Tibial nerve (tissue), 4 donors: ENCODE measurements at regions not wholly inside any gene's neighbourhood (a gene's known extent, or its start where the extent isn't known, plus 50 kb on each side); places are given as distances from the start of the nearest gene placed in this dataset.

Source experiments
- DNase-seq, 2 donors: peaks; one replicate each; pipeline ENCODE4 v3.0.0-alpha.2; 2019; ENCODE audit warnings: low spot score in 2 of 2
- H3K27ac ChIP-seq, 4 donors: fragments of 200-600 bp; sonication (generic) in 3 of 4; one replicate each; pipeline ENCODE4 v1.5.1; 2017 to 2019; ENCODE audit warnings: mild to moderate bottlenecking in 1 of 4
- H3K27me3 ChIP-seq, 2 donors: fragments of 200-600 bp; sonication (generic) in 1 of 2; one replicate each; pipeline versions ENCODE4 v1.5.1 to v1.6.0; 2017 to 2019
- H3K36me3 ChIP-seq, 3 donors: fragments of 200-600 bp; sonication (generic); one replicate each; pipeline ENCODE4 v1.5.1; 2018 to 2019
- H3K4me1 ChIP-seq, 4 donors: fragments of 200-600 bp; sonication (generic) in 3 of 4; one replicate each; pipeline ENCODE4 v1.5.1; 2017 to 2019
- H3K4me3 ChIP-seq, 4 donors: fragments of 200-600 bp; sonication (generic) in 3 of 4; one replicate each; pipeline ENCODE4 v1.5.1; 2017 to 2019; ENCODE audit warnings: mild to moderate bottlenecking in 1 of 4, moderate library complexity in 1 of 4
- H3K9me3 ChIP-seq, 4 donors: fragments of 200-600 bp; sonication (generic) in 3 of 4; one replicate each; pipeline ENCODE4 v1.5.1; 2017 to 2019
- CTCF ChIP-seq, 5 experiments: fragments of 200-600 bp in 3 of 5; fragments of 450-650 bp in 2 of 5; sonication (generic) in 3 of 5; IDR thresholded peaks; one replicate each; pipeline ENCODE4 v1.5.1; 2016 to 2019; ENCODE audit warnings: antibody characterized with exemption in 5 of 5, mild to moderate bottlenecking in 3 of 5, moderate library complexity in 2 of 5
- EP300 ChIP-seq, 2 donors: sonication (generic); formaldehyde crosslinking; IDR thresholded peaks; one replicate each; pipeline ENCODE4 v1.6.1; 2017; ENCODE audit warnings: antibody characterized with exemption in 2 of 2, mild to moderate bottlenecking in 1 of 2
- POLR2A ChIP-seq, 2 donors: fragments of 450-650 bp; IDR thresholded peaks; one replicate each; pipeline ENCODE4 v1.6.1; 2017; ENCODE audit warnings: antibody characterized with exemption in 2 of 2, mild to moderate bottlenecking in 2 of 2, moderate library complexity in 2 of 2
- WGBS, 2 donors: methylation state at CpG; one replicate each; pipeline ENCODE4 v1.1.5; 2018; 5-methylcytosine and 5-hydroxymethylcytosine counted together

- Histone ChIP-seq H3K4me1 (no peaks in the 10 kb centered on the region), H3K27ac (no peak overlapping the region), H3K36me3 (no peaks in the 10 kb centered on the region), H3K9me3 (no peaks in the 10 kb centered on the region), H3K27me3 (no peaks in the 10 kb centered on the region), H3K4me3 (no peak overlapping the region)
- no peak for DNase-seq
- TF ChIP-seq POLR2A (IDR thresholded peaks at IDR 0.05) (no peak), CTCF (IDR thresholded peaks at IDR 0.05) (no peak), EP300 (IDR thresholded peaks at IDR 0.05) (no peak)
- 79 to 86% methylated on average over 1 of the region's 1 CpG for WGBS, 2 donors
These were observed 178.4 kb downstream of the ATOH1 start for GRCh38 chr4:94006932-94007331.

- WGBS, 2 donors = 62 to 75% methylated on average over 2 of the region's 2 CpGs
- H3K36me3 ChIP-seq = no peaks in the 10 kb centered on the region
- no peak overlapping the region for H3K27ac ChIP-seq
- no peak for DNase-seq
- no peaks in the 10 kb centered on the region for H3K9me3 ChIP-seq
- no peaks in the 10 kb centered on the region for H3K27me3 ChIP-seq
- H3K4me3 ChIP-seq = no peak overlapping the region
- no peak for TF ChIP-seq EP300 (IDR thresholded peaks at IDR 0.05)
- TF ChIP-seq CTCF (IDR thresholded peaks at IDR 0.05) = no peak
- no peak for TF ChIP-seq POLR2A (IDR thresholded peaks at IDR 0.05)
- no peaks in the 10 kb centered on the region for H3K4me1 ChIP-seq
These were observed 182.6 kb downstream of the ATOH1 start for GRCh38 chr4:94011190-94011589.

- WGBS, 2 donors = 85 to 89% methylated on average over 3 of the region's 3 CpGs
- Histone ChIP-seq H3K27ac (no peak overlapping the region), H3K27me3 (no peaks in the 10 kb centered on the region), H3K4me1 (no peaks in the 10 kb centered on the region), H3K9me3 (no peaks in the 10 kb centered on the region), H3K36me3 (no peaks in the 10 kb centered on the region), H3K4me3 (no peak overlapping the region)
- DNase-seq = no peak
- TF ChIP-seq EP300 (IDR thresholded peaks at IDR 0.05) = no peak
These were observed 186.1 kb downstream of the ATOH1 start for GRCh38 chr4:94014484-94015136.

DNA sequence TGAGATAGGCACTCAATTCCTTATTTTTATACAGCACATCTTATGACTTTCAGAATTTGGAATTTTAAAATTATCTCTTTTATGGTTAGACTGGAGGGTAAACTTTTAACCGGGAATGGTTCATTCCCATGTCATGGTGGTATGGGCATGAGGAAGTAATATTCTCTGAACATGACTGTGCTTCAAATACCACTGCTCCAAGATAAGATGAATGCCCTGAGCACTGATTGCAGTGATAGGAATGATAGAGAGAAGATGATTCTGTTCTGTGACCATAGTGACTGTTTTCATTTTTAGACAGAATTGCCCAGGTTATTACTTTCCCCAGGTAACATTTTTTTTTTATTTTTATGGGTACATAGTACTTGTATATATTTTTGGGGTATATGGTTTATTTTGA, 187.4 kb downstream of the ATOH1 start:
- Histone ChIP-seq H3K4me1 (no peaks in the 10 kb centered on the region), H3K27me3 (no peaks in the 10 kb centered on the region), H3K36me3 (no peaks in the 10 kb centered on the region), H3K9me3 (no peaks in the 10 kb centered on the region), H3K4me3 (no peak overlapping the region), H3K27ac (no peak overlapping the region)
- WGBS, 2 donors = 92 to 96% methylated on average over 1 of the region's 1 CpG
- TF ChIP-seq EP300 (IDR thresholded peaks at IDR 0.05) (no peak), CTCF (IDR thresholded peaks at IDR 0.05) (no peak), POLR2A (IDR thresholded peaks at IDR 0.05) (no peak)
- no peak for DNase-seq

DNA sequence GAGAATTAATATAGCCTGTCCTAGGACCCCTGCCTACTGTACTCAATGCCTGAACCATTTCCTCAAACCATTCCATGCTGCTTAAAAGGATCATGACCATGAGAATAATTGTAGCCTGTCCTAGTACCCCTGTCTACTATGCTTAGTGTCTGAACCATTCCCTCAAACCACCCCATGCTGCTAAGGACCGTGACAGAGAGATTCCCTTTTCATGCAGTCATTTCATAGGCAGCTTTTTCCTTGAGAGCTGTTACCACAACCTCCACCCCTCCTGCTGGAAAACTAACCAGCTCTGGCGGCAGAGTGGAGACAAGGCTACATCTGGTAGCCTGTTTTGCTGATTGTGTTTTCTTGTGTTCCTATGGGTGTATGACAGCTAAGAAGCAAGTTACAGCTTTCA, 174.9 kb upstream of the SMARCAD1 start:
- Histone ChIP-seq H3K27ac (no peak overlapping the region), H3K9me3 (no peaks in the 10 kb centered on the region), H3K36me3 (no peaks in the 10 kb centered on the region), H3K4me1 (no peaks in the 10 kb centered on the region), H3K4me3 (no peak overlapping the region), H3K27me3 (no peaks in the 10 kb centered on the region)
- WGBS, 2 donors = 22 to 33% methylated on average over 2 of the region's 2 CpGs
- no peak for DNase-seq
- TF ChIP-seq CTCF (IDR thresholded peaks at IDR 0.05) (no peak), POLR2A (IDR thresholded peaks at IDR 0.05) (no peak), EP300 (IDR thresholded peaks at IDR 0.05) (no peak)

DNA sequence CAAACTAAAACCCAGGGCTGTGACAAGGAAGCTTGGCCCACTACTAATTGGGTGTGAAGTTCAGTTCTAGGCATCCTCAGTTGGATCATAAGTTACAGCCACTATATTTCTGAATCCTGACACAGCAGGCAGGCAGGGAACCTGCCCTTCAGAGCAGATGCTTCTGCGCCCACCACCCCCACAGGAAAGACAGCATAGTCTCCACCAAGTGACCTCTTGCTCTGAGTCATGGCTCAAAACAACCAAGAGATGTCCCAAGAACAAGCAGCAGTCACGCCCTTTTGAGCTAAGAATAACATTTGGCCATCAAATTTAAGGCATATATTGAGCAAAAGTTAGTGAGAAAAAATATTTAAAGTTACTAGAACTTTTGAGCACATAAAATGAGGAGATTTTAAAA, 170.7 kb upstream of the SMARCAD1 start:
- WGBS, 2 donors = 63 to 66% methylated on average over 2 of the region's 2 CpGs
- H3K9me3 ChIP-seq = no peaks in the 10 kb centered on the region
- H3K4me3 ChIP-seq = no peak overlapping the region
- H3K4me1 ChIP-seq = no peaks in the 10 kb centered on the region
- no peak for TF ChIP-seq CTCF (IDR thresholded peaks at IDR 0.05)
- no peak for TF ChIP-seq EP300 (IDR thresholded peaks at IDR 0.05)
- no peak for TF ChIP-seq POLR2A (IDR thresholded peaks at IDR 0.05)
- no peaks in the 10 kb centered on the region for H3K36me3 ChIP-seq
- H3K27me3 ChIP-seq = no peaks in the 10 kb centered on the region
- no peak for DNase-seq
- no peak overlapping the region for H3K27ac ChIP-seq
